CD4-positive, alpha-beta T cell (primary cell): ENCODE measurements at regions not wholly inside any gene's neighbourhood (a gene's known extent, or its start where the extent isn't known, plus 50 kb on each side); places are given as distances from the start of the nearest gene placed in this dataset.

ENCODE experiments used
- ATAC-seq: fragments of 200-7000 bp; cut with Tn5 transposase; one replicate; pipeline ENCODE4 v1.10.0; 2022; ENCODE audit warnings: mild to moderate bottlenecking; ENCODE audit not compliant: poor library complexity
- CTCF ChIA-PET: fragments of 350-600 bp; sonication (Branson Sonifier 250); formaldehyde crosslinking; loops from one replicate; lab custom pipeline; 2021; ENCODE audit warnings: antibody characterized with exemption, inconsistent platforms; lab: Charles Lee
- POLR2A ChIA-PET: fragments of 350-600 bp; sonication (Branson Sonifier 250); formaldehyde crosslinking; loops from one replicate; lab custom pipeline; 2021; ENCODE audit warnings: antibody characterized with exemption, inconsistent platforms; lab: Charles Lee
- DNase-seq, 14 experiments: peaks; one replicate each; pipeline ENCODE4 v3.0.0-alpha.2; 2013 to 2020; ENCODE audit warnings: mixed read lengths in 2 of 14
- H3K27ac ChIP-seq, 2 donors: one replicate each; pipeline versions ENCODE4 v1.5.1 to v1.7.0; 2013; ENCODE audit warnings: low read length in 2 of 2, low read depth in 1 of 2, mild to moderate bottlenecking in 1 of 2
- H3K27me3 ChIP-seq, 2 experiments: 1 replicate in 1 of 2; 2 replicates in 1 of 2; pipeline versions ENCODE4 v1.6.1 to v1.7.0; 2013; ENCODE audit warnings: low read length in 2 of 2, control low read depth in 1 of 2, mild to moderate bottlenecking in 1 of 2, moderate library complexity in 1 of 2; ENCODE audit not compliant: insufficient read depth in 2 of 2, control insufficient read depth in 1 of 2
- H3K36me3 ChIP-seq: one replicate; pipeline ENCODE4 v1.6.1; 2013; ENCODE audit warnings: low read length, control low read depth; ENCODE audit not compliant: insufficient read depth
- H3K4me1 ChIP-seq: one replicate; pipeline ENCODE4 v1.6.1; 2013; ENCODE audit warnings: low read length, control low read depth; ENCODE audit not compliant: insufficient read depth
- H3K4me3 ChIP-seq: one replicate; pipeline ENCODE4 v1.5.1; 2013; ENCODE audit warnings: mild to moderate bottlenecking, low read length, moderate library complexity
- H3K9me3 ChIP-seq, 2 experiments: 1 replicate in 1 of 2; 2 replicates in 1 of 2; pipeline versions ENCODE4 v1.6.1 to v1.7.0; 2013; ENCODE audit warnings: low read length in 2 of 2, mild to moderate bottlenecking in 2 of 2, control low read depth in 1 of 2, moderate library complexity in 1 of 2; ENCODE audit not compliant: control insufficient read depth in 1 of 2, insufficient read depth in 1 of 2
- H3K27ac Mint-ChIP-seq: one replicate; pipeline ENCODE4 v1.8.0; 2020; ENCODE audit warnings: mixed read lengths
- H3K27me3 Mint-ChIP-seq: one replicate; pipeline ENCODE4 v1.8.0; 2021; ENCODE audit warnings: mixed read lengths
- H3K36me3 Mint-ChIP-seq: one replicate; pipeline ENCODE4 v1.8.0; 2021; ENCODE audit warnings: low read depth, mixed read lengths
- H3K4me1 Mint-ChIP-seq: one replicate; pipeline ENCODE4 v1.8.0; 2021; ENCODE audit warnings: low read depth, mixed read lengths
- H3K4me3 Mint-ChIP-seq: one replicate; pipeline ENCODE4 v1.8.0; 2020; ENCODE audit warnings: mild to moderate bottlenecking, mixed read lengths
- H3K9me3 Mint-ChIP-seq: one replicate; pipeline ENCODE4 v1.8.0; 2020; ENCODE audit warnings: mixed read lengths
- CTCF ChIP-seq: fragments of 200-600 bp; IDR thresholded peaks from one replicate; pipeline ENCODE4 v1.8.0; 2022; ENCODE audit warnings: antibody characterized with exemption, mild to moderate bottlenecking
- intact Hi-C, 2 experiments: fragments of 100-400 bp; cut with DNase I in 1 of 2; cut with micrococcal nuclease in 1 of 2; formaldehyde crosslinking; loops; one replicate each; pipeline versions ENCODE4 v1.15.1 to v1.9.0; 2023 to 2025; cut with DNase I, micrococcal nuclease

- peaks cover 0 to 4% of the 10 kb centered on the region in 2 experiments for H3K9me3 ChIP-seq
- TF ChIP-seq CTCF = no peak
- no peak overlapping the region for H3K27ac Mint-ChIP-seq
- no peaks in the 10 kb centered on the region for H3K36me3 Mint-ChIP-seq
- intact Hi-C loops = no loop called here
- no peak overlapping the region for H3K27ac ChIP-seq
- no peak overlapping the region for H3K4me3 ChIP-seq
- H3K4me3 Mint-ChIP-seq = no peak overlapping the region
- DNase-seq = no peak
- no peaks in the 10 kb centered on the region for H3K4me1 ChIP-seq
- ChIA-PET CTCF (no interaction called here), POLR2A (no interaction called here)
- H3K9me3 Mint-ChIP-seq = no peaks in the 10 kb centered on the region
- H3K27me3 Mint-ChIP-seq = peaks cover 53% of the 10 kb centered on the region
- no peaks in the 10 kb centered on the region for H3K4me1 Mint-ChIP-seq
- H3K27me3 ChIP-seq = peaks cover 0 to 5% of the 10 kb centered on the region in 2 experiments
- H3K36me3 ChIP-seq = no peaks in the 10 kb centered on the region
- ATAC-seq = no peak
Observed at GRCh38 chr11:130813638-130814037, 102.6 kb downstream of the SNX19 start.

- H3K36me3 ChIP-seq = no peaks in the 10 kb centered on the region
- H3K27ac ChIP-seq = no peak overlapping the region
- no peak overlapping the region for H3K4me3 Mint-ChIP-seq
- no peak for DNase-seq
- no peaks in the 10 kb centered on the region for H3K4me1 ChIP-seq
- no peaks in the 10 kb centered on the region for H3K9me3 Mint-ChIP-seq
- H3K9me3 ChIP-seq = peaks cover 0 to 4% of the 10 kb centered on the region in 2 experiments
- intact Hi-C loops = no loop called here
- ATAC-seq = no peak
- POLR2A ChIA-PET = no interaction called here
- peaks cover 58% of the 10 kb centered on the region for H3K27me3 Mint-ChIP-seq
- H3K36me3 Mint-ChIP-seq = no peaks in the 10 kb centered on the region
- CTCF ChIA-PET = no interaction called here
- TF ChIP-seq CTCF = no peak
- H3K27ac Mint-ChIP-seq = no peak overlapping the region
- H3K4me1 Mint-ChIP-seq = no peaks in the 10 kb centered on the region
- peaks cover 0 to 5% of the 10 kb centered on the region in 2 experiments for H3K27me3 ChIP-seq
- H3K4me3 ChIP-seq = no peak overlapping the region
Observed at GRCh38 chr11:130814440-130815096, 101.7 kb downstream of the SNX19 start.

- Histone ChIP-seq H3K4me3 (no peak overlapping the region), H3K27ac (no peak overlapping the region), H3K27me3 (peaks cover 0 to 5% of the 10 kb centered on the region in 2 experiments), H3K4me1 (no peaks in the 10 kb centered on the region), H3K36me3 (no peaks in the 10 kb centered on the region), H3K9me3 (peaks cover 0 to 4% of the 10 kb centered on the region in 2 experiments)
- Mint-ChIP-seq H3K9me3 (no peaks in the 10 kb centered on the region), H3K36me3 (no peaks in the 10 kb centered on the region), H3K4me1 (no peaks in the 10 kb centered on the region), H3K4me3 (no peak overlapping the region), H3K27ac (no peak overlapping the region), H3K27me3 (peaks cover 61% of the 10 kb centered on the region)
- ChIA-PET POLR2A (no interaction called here), CTCF (no interaction called here)
- DNase-seq (no peak), ATAC-seq (no peak)
- intact Hi-C loops = no loop called here
- TF ChIP-seq CTCF = no peak
Observed at GRCh38 chr11:130815097-130815802, 101.0 kb downstream of the SNX19 start.
